ENCODE measurements at regions not wholly inside any gene's neighbourhood (a gene's known extent, or its start where the extent isn't known, plus 50 kb on each side); places are given as distances from the start of the nearest gene placed in this dataset.

GRCh38 chr9:78468974-78469576 is 172.2 kb downstream of the PSAT1 start:
- no peak overlapping the region for H3K4ac ChIP-seq (replicated peaks; ENCODE audit: insufficient read length, low read depth, low read length)
- H4K5ac ChIP-seq (ENCODE audit: insufficient read length, low read depth, low read length) = no peak overlapping the region
- no peak overlapping the region for H2BK5ac ChIP-seq (ENCODE audit: low read depth, low read length)
- TF ChIP-seq PHF8 (conservative IDR thresholded peaks at IDR 0.05; ENCODE audit: low read depth, low read length) = no peak
- no peak for TF ChIP-seq GTF2F1 (IDR thresholded peaks at IDR 0.05; ENCODE audit: borderline replicate concordance, low read depth, low read length)
- TF ChIP-seq SIRT6 (IDR thresholded peaks at IDR 0.05; ENCODE audit: low read length) = no peak
- TF ChIP-seq RNF2 (IDR thresholded peaks at IDR 0.05; ENCODE audit: borderline replicate concordance, low read depth, low read length, missing control alignments, poor library complexity, severe bottlenecking) = no peak
- TF ChIP-seq POLR2AphosphoS5 (IDR thresholded peaks at IDR 0.05; ENCODE audit: low read depth, low read length) = no peak
- TF ChIP-seq TBP (IDR thresholded peaks at IDR 0.05; ENCODE audit: low read depth, low read length) = no peak
- H3K36me3 ChIP-seq (ENCODE audit: control insufficient read depth in 2 of 4, insufficient read depth in 4 of 4, low read length in 3 of 4) = no peaks in the 10 kb centered on the region
- no peak for FAIRE-seq
- H3K79me1 ChIP-seq (ENCODE audit: low read depth, low read length) = no peaks in the 10 kb centered on the region
- no peaks in the 10 kb centered on the region for H3K4me1 ChIP-seq (replicated peaks in 1 of 4; ENCODE audit: control insufficient read depth in 3 of 4, insufficient read depth in 4 of 4, low read length in 3 of 4)
- no peak overlapping the region for H3K14ac ChIP-seq (ENCODE audit: insufficient read length)
- no peak overlapping the region for H2AK5ac ChIP-seq (ENCODE audit: low read depth, low read length)
- no peak overlapping the region for H2BK120ac ChIP-seq (replicated peaks; ENCODE audit: low read depth, low read length)
- H3K23me2 ChIP-seq (ENCODE audit: low read depth, low read length) = no peaks in the 10 kb centered on the region
- ChIA-PET POLR2A (ENCODE audit: partially characterized antibody) (no interaction called here), CTCF (ENCODE audit: partially characterized antibody) (interaction anchor here (0.9 kb wide), 1 partner anchor 30 kb away, joined by 3 read pairs; no protein-coding TSS in a partner anchor)
- no peak overlapping the region for H3K27ac ChIP-seq (ENCODE audit: low read depth, low read length)
- no peak overlapping the region for H4K91ac ChIP-seq (replicated peaks; ENCODE audit: insufficient read length, low read length)
- H3K4me2 ChIP-seq (ENCODE audit: insufficient read depth in 1 of 2, low read depth in 2 of 2, low read length in 2 of 2) = no peak overlapping the region
- H3K79me2 ChIP-seq (ENCODE audit: control insufficient read depth in 1 of 2, insufficient read depth in 2 of 2, low read length in 2 of 2) = no peaks in the 10 kb centered on the region
- no peak overlapping the region for H4K8ac ChIP-seq (ENCODE audit: extremely low read depth, insufficient read depth, low read length)
- no peak overlapping the region for H3K56ac ChIP-seq (replicated peaks; ENCODE audit: insufficient read length, low read depth, low read length)
- no peak overlapping the region for H2BK15ac ChIP-seq (ENCODE audit: low read length)
- no peak overlapping the region for H3K9ac ChIP-seq (replicated peaks in 1 of 4; ENCODE audit: extremely low read depth in 1 of 4, low read depth in 3 of 4, low read length in 3 of 4)
- 0 out of 4 replicates have a peak, but pooled peaks cover 0 to under 1% of the 10 kb centered on the region in 2 experiments for H3K9me3 ChIP-seq (ENCODE audit: insufficient read depth in 2 of 2, low read depth in 1 of 2, low read length in 1 of 2)
- no peak overlapping the region for H3K18ac ChIP-seq (ENCODE audit: extremely low read depth, low read length)
- no peak overlapping the region for H2BK20ac ChIP-seq (ENCODE audit: low read length)
- no peak overlapping the region for H3K23ac ChIP-seq (ENCODE audit: insufficient read length)
- DNase-seq (ENCODE audit: low read depth in 1 of 2, low spot score in 2 of 2) = no peak
- no peaks in the 10 kb centered on the region for H3K27me3 ChIP-seq (replicated peaks in 1 of 4; ENCODE audit: control insufficient read depth in 3 of 4, extremely low read depth in 1 of 4, insufficient read depth in 3 of 4, low read length in 3 of 4)
- H4K20me1 ChIP-seq (replicated peaks in 1 of 2; ENCODE audit: control insufficient read depth in 1 of 2, insufficient read depth in 2 of 2, low read length in 2 of 2) = no peaks in the 10 kb centered on the region
- WGBS, 2 experiments (ENCODE audit: extremely low coverage in 1 of 2, insufficient coverage in 1 of 2, insufficient read length in 1 of 2, insufficient replicate concordance in 2 of 2, low coverage in 1 of 2, low lambda C conversion rate in 2 of 2, missing lambda C conversion rate in 1 of 2) = 91% methylated on average over 5 of the region's 5 CpGs; no CpG with 5 or more reads in 1 of the 2 experiments
- H2AFZ ChIP-seq (ENCODE audit: low read length) = no peak overlapping the region
- H3K4me3 ChIP-seq (ENCODE audit: extremely low read depth in 1 of 4, insufficient read depth in 2 of 4, low read depth in 3 of 4, low read length in 4 of 4) = no peak overlapping the region
- no peak overlapping the region for H2BK12ac ChIP-seq (ENCODE audit: low read depth, low read length)
